Fibroblast of the aortic adventitia (primary cell): ENCODE measurements at regions not wholly inside any gene's neighbourhood (a gene's known extent, or its start where the extent isn't known, plus 50 kb on each side); places are given as distances from the start of the nearest gene placed in this dataset.

Source experiments
- DNase-seq: peaks from one replicate; pipeline ENCODE4 v3.0.0-alpha.2; 2010; ENCODE audit warnings: low read depth
- H3K4me3 ChIP-seq: 2 replicates; pipeline ENCODE4 v1.5.1; 2011; ENCODE audit warnings: low read depth, mild to moderate bottlenecking, control low read depth, low read length, moderate library complexity
- CTCF ChIP-seq: IDR thresholded peaks from 2 replicates; pipeline ENCODE4 v1.5.1; 2011; ENCODE audit warnings: mild to moderate bottlenecking, low read length, control low read depth, inconsistent platforms; ENCODE audit not compliant: insufficient read depth

DNA sequence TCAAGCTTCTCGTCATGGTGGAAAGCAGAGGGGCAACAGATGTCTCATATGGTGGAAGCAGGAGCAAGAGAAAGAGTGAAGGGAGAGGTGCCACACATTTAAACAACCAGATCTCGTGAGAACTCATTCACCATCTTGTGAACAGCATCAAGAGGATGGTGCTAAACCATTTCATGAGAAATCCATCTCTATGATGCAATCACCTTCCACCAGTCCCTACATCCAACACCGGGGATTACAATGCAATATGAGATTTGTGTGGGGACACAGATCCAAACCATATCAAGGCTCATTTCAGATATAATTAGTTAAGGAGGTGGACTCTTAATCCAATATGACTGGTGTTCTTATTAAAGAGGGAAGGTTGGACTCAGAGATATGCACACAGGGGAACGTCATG is 272.8 kb downstream of the KCNS3 start:
- no peak overlapping the region for H3K4me3 ChIP-seq
- no peak for TF ChIP-seq CTCF
- no peak for DNase-seq

DNA sequence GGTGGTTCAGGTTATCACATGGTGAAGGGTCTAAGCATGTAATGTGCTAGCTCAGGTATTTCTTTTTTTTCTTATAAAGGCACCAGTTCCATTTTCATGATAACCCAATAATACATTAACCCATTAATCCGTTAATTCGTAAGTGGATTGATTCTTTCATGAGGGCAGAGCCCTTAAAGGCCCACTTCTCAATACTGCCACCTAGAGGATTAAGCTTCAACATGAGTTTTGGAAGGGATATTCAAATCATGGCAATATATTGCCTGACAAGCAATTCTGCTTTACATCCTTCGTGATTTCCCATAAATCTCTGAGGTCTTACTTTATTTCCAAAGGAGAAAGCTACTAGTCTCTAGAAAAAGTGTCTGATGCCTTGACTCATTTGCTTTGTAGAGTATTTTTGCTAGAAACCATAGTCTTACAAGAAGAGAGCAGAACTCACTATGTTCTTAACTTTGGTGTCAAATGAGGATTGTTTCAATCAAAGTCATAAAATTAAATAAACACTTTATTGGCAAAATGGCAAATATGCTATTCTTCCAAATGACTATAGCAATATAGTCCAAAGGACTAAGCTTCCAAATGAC is 271.3 kb downstream of the KCNS3 start:
- H3K4me3 ChIP-seq, result no peak overlapping the region
- DNase-seq, result peak; percentile 69
- peak; percentile 84 for TF ChIP-seq CTCF

DNA sequence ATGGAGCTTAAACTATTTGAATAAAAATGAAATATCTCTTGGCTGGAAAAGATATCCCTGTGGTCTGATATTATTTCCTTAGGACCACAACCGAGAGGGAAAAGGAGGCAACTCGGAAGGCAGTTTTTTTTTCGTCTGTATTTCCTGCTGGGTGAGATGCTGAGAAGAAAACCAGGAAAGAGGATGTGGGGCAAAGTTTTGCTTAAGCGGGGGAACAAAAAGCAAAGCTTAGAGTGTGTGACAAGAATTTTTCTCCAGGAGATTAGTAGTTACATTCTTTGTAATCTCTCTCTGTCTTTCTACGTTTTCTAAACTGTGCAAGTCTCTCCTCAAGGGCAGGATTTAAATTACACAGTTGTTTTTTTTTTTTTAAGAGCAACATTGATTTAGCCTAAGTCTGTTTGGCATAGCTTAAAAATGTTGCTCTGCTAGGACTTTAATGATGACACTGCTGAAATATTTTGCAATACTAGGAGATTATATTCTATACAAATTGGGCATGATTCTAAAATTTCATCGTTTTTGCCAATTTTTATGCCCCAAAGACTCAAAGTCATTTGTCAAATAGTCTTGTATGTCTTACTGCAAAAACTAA is 258.5 kb downstream of the KCNS3 start:
- H3K4me3 ChIP-seq, result no peak overlapping the region
- no peak for TF ChIP-seq CTCF
- no peak for DNase-seq

DNA sequence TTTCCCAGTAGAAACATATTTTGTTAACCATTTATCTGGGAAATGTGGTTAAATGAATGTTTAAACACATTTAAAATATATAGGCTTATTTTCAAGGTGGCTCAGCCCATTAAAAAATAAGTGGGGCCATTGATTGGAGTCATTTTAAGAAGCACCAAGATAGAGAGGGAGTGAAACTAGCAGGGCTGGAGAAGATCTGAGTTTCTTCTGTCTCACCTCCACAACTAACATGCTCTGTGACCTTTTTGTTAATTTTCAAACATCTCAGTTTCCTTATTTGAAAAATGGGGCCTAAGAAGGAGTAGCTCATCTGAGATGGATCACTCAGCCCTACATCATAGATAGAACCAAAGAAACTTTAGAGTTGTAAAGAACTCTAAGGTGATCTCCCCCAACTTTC is 254.8 kb downstream of the KCNS3 start:
- no peak for TF ChIP-seq CTCF
- DNase-seq, result no peak

DNA sequence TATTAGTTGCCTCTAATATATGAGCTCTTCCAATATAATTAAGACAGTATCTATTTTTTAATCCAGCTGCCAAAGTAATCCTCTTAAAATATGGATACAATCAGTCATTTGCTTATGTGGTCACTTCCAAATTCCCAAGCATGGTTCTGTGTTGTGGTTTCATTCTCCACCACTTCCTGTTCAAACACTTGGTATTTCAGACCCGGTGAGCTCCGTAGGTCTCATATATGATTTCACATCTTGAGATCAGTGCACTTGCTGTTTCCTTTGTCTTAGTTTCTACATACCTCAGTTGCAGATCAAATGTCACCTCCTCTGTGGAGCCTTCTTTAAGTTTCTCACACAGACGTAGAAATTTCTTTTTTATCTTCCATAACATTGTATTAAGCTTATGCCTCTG is 254.2 kb downstream of the KCNS3 start:
- no peak for DNase-seq
- TF ChIP-seq CTCF, result no peak
- H3K4me3 ChIP-seq, result no peak overlapping the region

More for the DNA sequence above, 254.8 kb downstream of the KCNS3 start:
- H3K4me3 ChIP-seq, result no peak overlapping the region

DNA sequence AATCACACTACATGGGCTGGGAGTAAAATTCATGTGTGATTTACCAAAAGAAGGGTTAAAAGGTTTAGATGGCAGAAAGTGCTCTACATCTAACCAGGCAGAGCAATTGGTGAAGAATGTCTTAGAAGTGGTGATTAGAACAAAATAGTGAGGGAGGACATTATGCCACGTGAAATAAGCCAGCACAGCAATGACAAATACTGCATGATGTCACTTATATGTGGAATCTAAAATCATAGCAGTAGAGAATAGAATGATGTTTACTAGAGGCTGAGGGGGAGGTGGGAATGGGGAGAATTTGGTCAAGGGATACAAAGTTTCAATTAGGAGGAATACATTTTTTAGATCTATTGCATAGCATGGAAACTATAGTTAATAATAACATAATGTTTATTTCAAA is 253.3 kb downstream of the KCNS3 start:
- TF ChIP-seq CTCF, result no peak
- no peak for DNase-seq
- no peak overlapping the region for H3K4me3 ChIP-seq

GRCh38 chr2:18129348-18129747 is 250.9 kb downstream of the KCNS3 start:
- TF ChIP-seq CTCF, result no peak
- H3K4me3 ChIP-seq, result no peak overlapping the region
- no peak for DNase-seq
